WTC11 (cell line): ENCODE measurements at regions not wholly inside any gene's neighbourhood (a gene's known extent, or its start where the extent isn't known, plus 50 kb on each side); places are given as distances from the start of the nearest gene placed in this dataset.

Experiments used
- ATAC-seq: fragments of 200-7000 bp; cut with Tn5 transposase; 2 replicates; pipeline ENCODE4 v1.10.0; 2021; ENCODE audit warnings: mild to moderate bottlenecking, moderate library complexity
- CTCF ChIA-PET: fragments of 300-600 bp; sonication (Branson Sonifier 250); formaldehyde crosslinking; loops from one replicate; lab custom pipeline; 2021; ENCODE audit warnings: antibody characterized with exemption; lab: Charles Lee
- POLR2A ChIA-PET: fragments of 350-600 bp; sonication (Branson Sonifier 250); formaldehyde crosslinking; loops from one replicate; lab custom pipeline; 2021; ENCODE audit warnings: antibody characterized with exemption; lab: Charles Lee
- DNase-seq: peaks from one replicate; pipeline ENCODE4 v3.0.0; 2021; ENCODE audit warnings: low spot score
- H3K27ac Mint-ChIP-seq: 2 replicates; pipeline ENCODE4 v1.8.0; 2021; ENCODE audit warnings: mixed read lengths
- H3K27me3 Mint-ChIP-seq: 2 replicates; pipeline ENCODE4 v1.8.0; 2021; ENCODE audit warnings: low read depth, mild to moderate bottlenecking, moderate library complexity, mixed read lengths
- H3K36me3 Mint-ChIP-seq: 2 replicates; pipeline ENCODE4 v1.8.0; 2021; ENCODE audit warnings: mixed read lengths
- H3K4me1 Mint-ChIP-seq: 2 replicates; pipeline ENCODE4 v1.8.0; 2022; ENCODE audit warnings: mixed read lengths
- H3K4me3 Mint-ChIP-seq: 2 replicates; pipeline ENCODE4 v1.8.0; 2021; ENCODE audit warnings: mild to moderate bottlenecking, moderate library complexity, mixed read lengths
- H3K9me3 Mint-ChIP-seq: 2 replicates; pipeline ENCODE4 v1.8.0; 2021; ENCODE audit warnings: mixed read lengths
- ATF1 ChIP-seq: sonication (generic); formaldehyde crosslinking; IDR thresholded peaks from 2 replicates; pipeline ENCODE4 v1.8.1; 2023; ENCODE audit warnings: mild to moderate bottlenecking, moderate library complexity, missing genetic modification reagents
- CREB1 ChIP-seq: sonication (generic); formaldehyde crosslinking; IDR thresholded peaks from 2 replicates; pipeline ENCODE4 v1.8.0; 2023; ENCODE audit warnings: mild to moderate bottlenecking, missing genetic modification reagents
- FOXJ3 ChIP-seq: sonication (generic); formaldehyde crosslinking; IDR thresholded peaks from 2 replicates; pipeline ENCODE4 v1.9.0; 2021; ENCODE audit warnings: missing genetic modification reagents, mild to moderate bottlenecking, borderline replicate concordance
- FOXK1 ChIP-seq: sonication (generic); formaldehyde crosslinking; IDR thresholded peaks from 2 replicates; pipeline ENCODE4 v1.8.0; 2022; ENCODE audit warnings: mild to moderate bottlenecking, moderate library complexity, missing genetic modification reagents
- GRHL2 ChIP-seq: fragments of 250-450 bp; sonication (Bioruptor Pico); IDR thresholded peaks from 2 replicates; pipeline ENCODE4 v1.8.0; 2022; ENCODE audit warnings: mild to moderate bottlenecking, moderate library complexity; ENCODE audit not compliant: insufficient replicate concordance, severe bottlenecking
- GTF2I ChIP-seq: fragments of 250-450 bp; sonication (Bioruptor Pico); conservative IDR thresholded peaks from 2 replicates; pipeline ENCODE4 v1.4.0; 2021; ENCODE audit warnings: mild to moderate bottlenecking
- JAZF1 ChIP-seq: fragments of 250-450 bp; sonication (Bioruptor Pico); IDR thresholded peaks from 2 replicates; pipeline ENCODE4 v1.9.0; 2021; ENCODE audit warnings: moderate library complexity, mild to moderate bottlenecking, inconsistent platforms
- KAT7 ChIP-seq: sonication (generic); formaldehyde crosslinking; IDR thresholded peaks from 2 replicates; pipeline ENCODE4 v1.8.1; 2023; ENCODE audit warnings: missing genetic modification reagents, mild to moderate bottlenecking, borderline replicate concordance
- NFYB ChIP-seq: sonication (generic); formaldehyde crosslinking; conservative IDR thresholded peaks from 2 replicates; pipeline ENCODE4 v1.8.0; 2022; ENCODE audit warnings: low read depth, missing genetic modification reagents
- RELA ChIP-seq: sonication (generic); formaldehyde crosslinking; IDR thresholded peaks from 2 replicates; pipeline ENCODE4 v1.8.1; 2022; ENCODE audit warnings: missing genetic modification reagents, mild to moderate bottlenecking, borderline replicate concordance
- SMAD4 ChIP-seq: sonication (generic); formaldehyde crosslinking; IDR thresholded peaks from 2 replicates; pipeline ENCODE4 v1.8.0; 2022; ENCODE audit warnings: mild to moderate bottlenecking, missing genetic modification reagents
- TEAD4 ChIP-seq: sonication (generic); formaldehyde crosslinking; IDR thresholded peaks from 2 replicates; pipeline ENCODE4 v1.8.0; 2022; ENCODE audit warnings: mild to moderate bottlenecking, missing genetic modification reagents
- USF2 ChIP-seq: sonication (generic); formaldehyde crosslinking; IDR thresholded peaks from 2 replicates; pipeline ENCODE4 v1.8.1; 2023; ENCODE audit warnings: mild to moderate bottlenecking, missing genetic modification reagents, moderate library complexity
- ZNF121 ChIP-seq: sonication (generic); formaldehyde crosslinking; IDR thresholded peaks from 2 replicates; pipeline ENCODE4 v1.8.0; 2023; ENCODE audit warnings: missing genetic modification reagents
- TF ChIP-seq, protein P1 (sequence below): sonication (generic); formaldehyde crosslinking; IDR thresholded peaks from 2 replicates; pipeline ENCODE4 v1.8.0; 2022; ENCODE audit warnings: mild to moderate bottlenecking, missing genetic modification reagents
- TF ChIP-seq, protein P2 (sequence below): fragments of 250-450 bp; sonication (Bioruptor Pico); conservative IDR thresholded peaks from 2 replicates; pipeline ENCODE4 v1.9.0; 2021; ENCODE audit warnings: mild to moderate bottlenecking
- TF ChIP-seq, protein P3 (sequence below): sonication (generic); formaldehyde crosslinking; conservative IDR thresholded peaks from 2 replicates; pipeline ENCODE4 v1.8.1; 2022; ENCODE audit warnings: mild to moderate bottlenecking, missing genetic modification reagents
- TF ChIP-seq, protein P4 (sequence below): sonication (generic); formaldehyde crosslinking; IDR thresholded peaks from 2 replicates; pipeline ENCODE4 v1.8.1; 2022; ENCODE audit warnings: mild to moderate bottlenecking, missing genetic modification reagents, moderate library complexity, borderline replicate concordance
- TF ChIP-seq, protein P5 (sequence below): sonication (generic); formaldehyde crosslinking; IDR thresholded peaks from 2 replicates; pipeline ENCODE4 v1.8.1; 2022; ENCODE audit warnings: mild to moderate bottlenecking, moderate library complexity, missing genetic modification reagents

- TF ChIP-seq CREB1 (CRISPR knock-in tag) (no peak), KAT7 (CRISPR knock-in tag) (no peak)
- TF ChIP-seq, protein P1, sequence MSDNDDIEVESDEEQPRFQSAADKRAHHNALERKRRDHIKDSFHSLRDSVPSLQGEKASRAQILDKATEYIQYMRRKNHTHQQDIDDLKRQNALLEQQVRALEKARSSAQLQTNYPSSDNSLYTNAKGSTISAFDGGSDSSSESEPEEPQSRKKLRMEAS (CRISPR knock-in tag): no peak
- TF ChIP-seq, protein P2, sequence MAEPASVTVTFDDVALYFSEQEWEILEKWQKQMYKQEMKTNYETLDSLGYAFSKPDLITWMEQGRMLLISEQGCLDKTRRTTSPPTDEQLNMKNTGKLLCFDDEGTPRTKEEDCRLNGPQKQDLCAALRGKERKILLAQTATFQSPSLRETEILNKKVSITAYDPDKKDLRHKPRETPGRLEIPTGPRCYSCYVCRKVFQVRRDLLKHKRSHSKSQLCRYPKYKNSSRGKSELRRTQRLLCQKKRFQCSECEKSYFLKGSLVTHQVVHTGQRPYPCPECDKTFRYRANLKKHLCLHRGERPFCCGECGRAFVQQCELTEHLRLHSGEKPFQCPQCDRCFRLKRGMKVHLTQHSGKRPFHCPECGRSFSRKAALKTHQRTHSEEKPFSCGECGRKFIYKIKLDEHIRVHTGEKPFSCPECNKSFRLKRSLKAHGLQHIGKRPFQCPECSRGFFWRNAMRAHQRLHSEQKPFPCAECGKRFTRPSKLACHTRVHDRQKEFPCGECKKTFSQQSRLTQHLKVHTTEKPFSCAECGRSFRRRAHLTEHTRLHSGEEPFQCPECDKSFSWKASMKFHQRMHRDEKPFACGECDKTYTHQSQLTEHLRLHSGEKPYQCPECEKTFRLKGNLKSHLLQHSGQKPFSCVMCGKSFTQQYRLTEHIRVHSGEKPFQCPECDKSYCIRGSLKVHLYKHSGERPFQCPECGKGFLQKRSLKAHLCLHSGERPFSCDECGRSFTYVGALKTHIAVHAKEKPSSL (CRISPR knock-in tag): no peak
- Mint-ChIP-seq H3K27ac (no peak overlapping the region), H3K4me1 (no peaks in the 10 kb centered on the region), H3K4me3 (no peak overlapping the region), H3K27me3 (no peaks in the 10 kb centered on the region), H3K9me3 (peaks cover 13% of the 10 kb centered on the region), H3K36me3 (peaks cover 2% of the 10 kb centered on the region; the same call in 1 of the 2 replicates)
- ChIA-PET CTCF (no interaction called here), POLR2A (no interaction called here)
- no peak for ATAC-seq
- DNase-seq: no peak
Observed at GRCh38 chr4:177901786-177902185, 459.5 kb upstream of the AGA start.

- no peak overlapping the region for H3K4me3 Mint-ChIP-seq
- peaks cover 2% of the 10 kb centered on the region; the same call in 1 of the 2 replicates for H3K36me3 Mint-ChIP-seq
- H3K9me3 Mint-ChIP-seq: peaks cover 9% of the 10 kb centered on the region
- H3K4me1 Mint-ChIP-seq: no peaks in the 10 kb centered on the region
- ChIA-PET POLR2A (no interaction called here), CTCF (no interaction called here)
- TF ChIP-seq ZNF121 (CRISPR knock-in tag) (no peak), JAZF1 (CRISPR knock-in tag) (no peak)
- no peaks in the 10 kb centered on the region for H3K27me3 Mint-ChIP-seq
- no peak overlapping the region for H3K27ac Mint-ChIP-seq
- DNase-seq (no peak), ATAC-seq (no peak)
Observed at GRCh38 chr4:177902386-177902785, 460.1 kb upstream of the AGA start.

GRCh38 chr4:177907736-177908424 is 465.6 kb upstream of the AGA start:
- Mint-ChIP-seq H3K27me3 (no peaks in the 10 kb centered on the region), H3K27ac (peak overlapping the region; percentile 75), H3K9me3 (no peaks in the 10 kb centered on the region), H3K36me3 (no peaks in the 10 kb centered on the region), H3K4me1 (peaks cover 7% of the 10 kb centered on the region), H3K4me3 (peak overlapping the region; percentile 11; the same call in 1 of the 2 replicates)
- ChIA-PET POLR2A (no interaction called here), CTCF (no interaction called here)
- ATAC-seq (peak; percentile 44; the same call in 1 of the 2 replicates), DNase-seq (no peak)
- TF ChIP-seq USF2 (CRISPR knock-in tag) (peak; percentile 23; the same call in 1 of the 2 replicates), SMAD4 (no peak)

DNA sequence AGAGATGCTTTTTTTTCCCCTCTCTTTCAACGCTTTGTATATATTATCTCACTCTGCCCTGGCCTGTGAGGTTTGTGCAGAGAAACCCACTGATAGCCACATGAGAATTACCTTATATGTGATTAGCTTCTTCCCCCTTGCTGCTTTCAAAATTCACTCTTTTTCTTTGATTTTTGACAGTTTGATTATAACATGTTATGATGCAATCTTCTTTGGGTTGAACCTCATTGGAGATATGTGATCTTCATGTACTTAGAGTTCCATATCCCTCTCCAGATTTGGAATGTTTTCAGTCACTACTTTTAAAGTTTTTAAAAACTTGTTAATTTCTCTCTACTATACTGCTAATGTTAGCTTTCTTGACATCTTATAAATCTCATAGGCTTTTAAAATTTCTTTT is 479.5 kb upstream of the AGA start:
- no peak for ATAC-seq
- TF ChIP-seq NFYB (CRISPR knock-in tag) (no peak), GTF2I (CRISPR knock-in tag) (no peak), ATF1 (CRISPR knock-in tag) (no peak), RELA (CRISPR knock-in tag) (no peak), FOXK1 (CRISPR knock-in tag) (no peak), KAT7 (CRISPR knock-in tag) (no peak), FOXJ3 (CRISPR knock-in tag) (no peak), GRHL2 (no peak), TEAD4 (no peak)
- TF ChIP-seq, protein P2 (CRISPR knock-in tag): no peak
- TF ChIP-seq, protein P3, sequence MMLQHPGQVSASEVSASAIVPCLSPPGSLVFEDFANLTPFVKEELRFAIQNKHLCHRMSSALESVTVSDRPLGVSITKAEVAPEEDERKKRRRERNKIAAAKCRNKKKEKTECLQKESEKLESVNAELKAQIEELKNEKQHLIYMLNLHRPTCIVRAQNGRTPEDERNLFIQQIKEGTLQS (CRISPR knock-in tag): no peak
- TF ChIP-seq, protein P4, sequence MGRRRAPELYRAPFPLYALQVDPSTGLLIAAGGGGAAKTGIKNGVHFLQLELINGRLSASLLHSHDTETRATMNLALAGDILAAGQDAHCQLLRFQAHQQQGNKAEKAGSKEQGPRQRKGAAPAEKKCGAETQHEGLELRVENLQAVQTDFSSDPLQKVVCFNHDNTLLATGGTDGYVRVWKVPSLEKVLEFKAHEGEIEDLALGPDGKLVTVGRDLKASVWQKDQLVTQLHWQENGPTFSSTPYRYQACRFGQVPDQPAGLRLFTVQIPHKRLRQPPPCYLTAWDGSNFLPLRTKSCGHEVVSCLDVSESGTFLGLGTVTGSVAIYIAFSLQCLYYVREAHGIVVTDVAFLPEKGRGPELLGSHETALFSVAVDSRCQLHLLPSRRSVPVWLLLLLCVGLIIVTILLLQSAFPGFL: no peak
- TF ChIP-seq, protein P5, sequence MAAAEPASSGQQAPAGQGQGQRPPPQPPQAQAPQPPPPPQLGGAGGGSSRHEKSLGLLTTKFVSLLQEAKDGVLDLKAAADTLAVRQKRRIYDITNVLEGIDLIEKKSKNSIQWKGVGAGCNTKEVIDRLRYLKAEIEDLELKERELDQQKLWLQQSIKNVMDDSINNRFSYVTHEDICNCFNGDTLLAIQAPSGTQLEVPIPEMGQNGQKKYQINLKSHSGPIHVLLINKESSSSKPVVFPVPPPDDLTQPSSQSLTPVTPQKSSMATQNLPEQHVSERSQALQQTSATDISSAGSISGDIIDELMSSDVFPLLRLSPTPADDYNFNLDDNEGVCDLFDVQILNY (CRISPR knock-in tag): no peak

More for the DNA sequence above, 479.5 kb upstream of the AGA start:
- H3K4me3 Mint-ChIP-seq: no peak overlapping the region
- ChIA-PET POLR2A (no interaction called here), CTCF (no interaction called here)
- DNase-seq: no peak
- peaks cover 24% of the 10 kb centered on the region for H3K9me3 Mint-ChIP-seq
- H3K27ac Mint-ChIP-seq: no peak overlapping the region
- H3K36me3 Mint-ChIP-seq: peaks cover 5% of the 10 kb centered on the region; the same call in 1 of the 2 replicates
- H3K27me3 Mint-ChIP-seq: no peaks in the 10 kb centered on the region
- no peaks in the 10 kb centered on the region for H3K4me1 Mint-ChIP-seq
